ENCODE measurements at regions not wholly inside any gene's neighbourhood (a gene's known extent, or its start where the extent isn't known, plus 50 kb on each side); places are given as distances from the start of the nearest gene placed in this dataset.
"Not testable (repeated sequence)": the region's sequence is repeated elsewhere in the genome, so short reads cannot be mapped to it uniquely, and the experiment has no call there.

DNA sequence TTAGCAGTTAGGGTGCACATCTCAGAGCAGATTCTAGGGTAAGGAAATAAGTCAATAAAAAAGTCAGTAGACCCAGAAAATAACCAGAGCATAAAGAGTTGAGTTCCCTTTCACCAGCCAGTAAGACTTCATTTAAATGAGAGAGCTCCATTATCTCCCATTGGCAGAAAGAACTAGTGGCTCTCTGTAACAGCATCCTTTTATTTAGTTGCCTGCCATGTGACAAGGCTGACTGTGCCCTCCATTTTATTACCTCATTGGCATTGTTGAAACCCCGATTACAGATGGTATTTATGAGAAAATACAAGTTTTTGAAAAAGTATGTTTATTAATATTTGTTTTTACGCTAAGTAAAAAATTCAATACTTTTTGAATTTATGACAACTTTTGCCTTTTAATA, 859.5 kb upstream of the NDST4 start:
- CTCF ChIA-PET: interaction anchor here (1.3 kb wide), 1 partner anchor 11 kb away, joined by 3 read pairs; no protein-coding TSS in a partner anchor
- POLR2A ChIA-PET: no interaction called here
- TF ChIP-seq, protein P1, sequence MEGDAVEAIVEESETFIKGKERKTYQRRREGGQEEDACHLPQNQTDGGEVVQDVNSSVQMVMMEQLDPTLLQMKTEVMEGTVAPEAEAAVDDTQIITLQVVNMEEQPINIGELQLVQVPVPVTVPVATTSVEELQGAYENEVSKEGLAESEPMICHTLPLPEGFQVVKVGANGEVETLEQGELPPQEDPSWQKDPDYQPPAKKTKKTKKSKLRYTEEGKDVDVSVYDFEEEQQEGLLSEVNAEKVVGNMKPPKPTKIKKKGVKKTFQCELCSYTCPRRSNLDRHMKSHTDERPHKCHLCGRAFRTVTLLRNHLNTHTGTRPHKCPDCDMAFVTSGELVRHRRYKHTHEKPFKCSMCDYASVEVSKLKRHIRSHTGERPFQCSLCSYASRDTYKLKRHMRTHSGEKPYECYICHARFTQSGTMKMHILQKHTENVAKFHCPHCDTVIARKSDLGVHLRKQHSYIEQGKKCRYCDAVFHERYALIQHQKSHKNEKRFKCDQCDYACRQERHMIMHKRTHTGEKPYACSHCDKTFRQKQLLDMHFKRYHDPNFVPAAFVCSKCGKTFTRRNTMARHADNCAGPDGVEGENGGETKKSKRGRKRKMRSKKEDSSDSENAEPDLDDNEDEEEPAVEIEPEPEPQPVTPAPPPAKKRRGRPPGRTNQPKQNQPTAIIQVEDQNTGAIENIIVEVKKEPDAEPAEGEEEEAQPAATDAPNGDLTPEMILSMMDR (IDR thresholded peaks at IDR 0.05; ENCODE audit: control extremely low read depth, extremely low read depth, low read depth, missing control alignments): no peak
- no peak for DNase-seq (ENCODE audit: extremely low spot score)

DNA sequence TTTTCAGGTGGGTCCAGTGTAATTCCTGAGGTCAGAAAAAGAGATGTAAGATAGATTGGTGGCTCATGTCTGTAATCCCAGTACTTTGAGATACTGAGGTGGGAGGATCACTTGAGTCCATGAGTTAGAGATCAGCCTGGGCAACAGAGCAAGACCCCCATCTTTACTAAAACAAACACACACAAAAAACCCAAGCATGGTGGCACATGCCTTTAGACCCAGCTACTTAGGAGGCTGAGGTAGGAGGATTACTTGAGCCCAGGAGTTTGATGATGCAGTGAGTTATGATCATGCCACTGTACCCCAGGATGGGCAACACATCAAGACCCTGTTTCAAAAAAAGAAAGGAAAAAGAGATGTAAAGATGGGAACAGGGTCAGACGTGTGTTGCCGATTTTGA, 857.4 kb upstream of the NDST4 start:
- ChIA-PET POLR2A (no interaction called here), CTCF (interaction anchor here (1.5 kb wide), 1 partner anchor 13 kb away, joined by 3 read pairs; no protein-coding TSS in a partner anchor)
- TF ChIP-seq, protein P1 (IDR thresholded peaks at IDR 0.05; ENCODE audit: control extremely low read depth, extremely low read depth, low read depth, missing control alignments): no peak
- no peak for DNase-seq (ENCODE audit: extremely low spot score)

DNA sequence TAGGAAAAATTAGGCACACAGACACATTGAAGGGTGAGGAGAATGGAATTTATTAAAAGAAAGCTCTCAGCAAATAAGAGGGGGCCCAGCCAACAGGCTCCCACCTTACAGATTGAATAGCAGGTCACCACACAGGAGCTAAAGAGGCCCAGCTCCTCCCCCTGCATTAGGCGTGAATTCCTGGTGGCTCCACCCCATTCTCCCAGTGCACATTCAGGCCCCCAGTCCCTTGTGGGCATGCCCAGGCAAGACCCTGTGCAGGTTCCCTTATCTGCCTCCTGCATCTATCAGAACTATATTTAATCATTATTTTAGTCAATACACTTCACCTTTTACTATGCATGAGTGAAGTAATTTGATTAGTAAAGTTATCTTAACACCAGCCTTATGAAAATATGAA, 856.3 kb upstream of the NDST4 start:
- DNase-seq (ENCODE audit: extremely low spot score): no peak
- TF ChIP-seq, protein P1 (IDR thresholded peaks at IDR 0.05; ENCODE audit: control extremely low read depth, extremely low read depth, low read depth, missing control alignments): no peak
- ChIA-PET CTCF (interaction anchor here (1.5 kb wide), 1 partner anchor 12 kb away, joined by 3 read pairs; no protein-coding TSS in a partner anchor), POLR2A (no interaction called here)

DNA sequence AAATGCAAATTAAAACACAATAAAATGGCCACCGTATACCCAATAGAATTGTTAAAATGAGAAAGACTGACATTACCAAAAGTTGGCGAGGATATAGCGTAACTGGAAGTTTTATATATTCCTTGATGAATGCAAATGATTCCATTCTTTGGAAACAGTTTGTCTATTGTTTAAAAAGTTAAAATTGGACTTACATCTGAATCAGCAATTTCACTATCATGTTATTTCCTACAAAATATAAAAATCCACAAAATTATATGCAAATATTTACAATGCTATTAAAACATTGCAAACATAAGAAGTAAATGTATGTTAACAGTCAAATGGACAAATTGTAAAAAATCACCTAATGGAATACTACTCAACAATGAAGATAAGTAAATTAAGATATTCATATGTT, 852.2 kb upstream of the NDST4 start:
- TF ChIP-seq, protein P1 (IDR thresholded peaks at IDR 0.05; ENCODE audit: control extremely low read depth, extremely low read depth, low read depth, missing control alignments): no peak

DNA sequence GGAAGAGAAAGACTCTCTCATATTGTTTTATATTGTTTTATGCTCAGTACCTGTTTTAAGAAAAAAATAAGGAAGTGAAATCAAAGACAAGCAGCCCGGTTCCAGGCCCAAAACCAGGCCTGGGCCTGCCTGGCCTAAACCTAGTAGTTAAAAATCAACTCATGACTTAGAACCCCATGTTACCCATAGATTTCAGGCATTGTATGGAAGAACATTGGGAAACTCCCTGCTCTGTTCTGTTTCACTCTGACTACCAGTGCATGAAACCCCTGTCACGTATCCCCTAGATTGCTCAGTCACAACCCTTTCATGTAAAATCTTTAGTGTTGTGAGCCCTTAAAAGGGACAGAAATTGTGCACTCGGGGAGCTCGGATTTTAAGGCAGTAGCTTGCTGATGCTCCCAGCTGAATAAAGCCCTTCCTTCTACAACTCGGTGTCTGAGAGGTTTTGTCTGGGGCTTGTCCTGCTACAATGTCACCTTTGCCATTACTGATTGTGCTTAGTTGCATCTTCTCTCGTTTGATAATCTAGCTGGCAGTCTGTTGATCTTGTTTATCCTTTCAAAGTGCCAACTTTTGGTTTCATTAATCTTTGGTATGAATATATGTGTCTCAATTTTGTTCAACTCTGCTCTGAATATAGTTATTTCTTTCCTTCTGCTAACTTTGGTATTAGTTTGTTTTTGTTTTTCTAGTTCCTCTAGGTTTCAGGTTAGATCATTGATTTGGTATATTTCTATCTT, 842.8 kb upstream of the NDST4 start:
- CTCF ChIA-PET, POLR2A ChIA-PET: not testable (repeated sequence)
- DNase-seq (ENCODE audit: extremely low spot score): peak; percentile 1

More for the DNA sequence above, 852.2 kb upstream of the NDST4 start:
- no peak for DNase-seq (ENCODE audit: extremely low spot score)
- ChIA-PET CTCF (no interaction called here), POLR2A (no interaction called here)

DNA sequence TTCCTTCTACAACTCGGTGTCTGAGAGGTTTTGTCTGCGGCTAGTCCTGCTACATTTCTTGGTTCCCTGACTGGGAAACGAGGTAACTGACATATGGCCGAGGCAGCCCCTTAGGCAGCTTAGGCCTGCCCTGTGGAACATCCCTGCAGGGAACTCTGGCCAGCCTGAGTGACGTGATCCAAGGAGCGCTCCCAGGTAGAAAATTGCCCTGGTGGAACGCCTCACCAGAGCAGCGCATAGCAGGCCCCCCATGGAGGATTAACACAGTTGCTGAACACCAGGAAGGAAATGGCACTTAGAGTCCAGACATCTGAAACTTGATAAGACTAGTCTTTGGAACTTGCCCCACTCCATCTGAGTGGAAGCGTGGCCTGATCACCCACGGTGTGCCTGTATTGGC, 837.4 kb upstream of the NDST4 start:
- no peak for DNase-seq (ENCODE audit: extremely low spot score)
- TF ChIP-seq, protein P1 (IDR thresholded peaks at IDR 0.05; ENCODE audit: control extremely low read depth, extremely low read depth, low read depth, missing control alignments): no peak
- CTCF ChIA-PET: no interaction called here
- POLR2A ChIA-PET: no interaction called here

DNA sequence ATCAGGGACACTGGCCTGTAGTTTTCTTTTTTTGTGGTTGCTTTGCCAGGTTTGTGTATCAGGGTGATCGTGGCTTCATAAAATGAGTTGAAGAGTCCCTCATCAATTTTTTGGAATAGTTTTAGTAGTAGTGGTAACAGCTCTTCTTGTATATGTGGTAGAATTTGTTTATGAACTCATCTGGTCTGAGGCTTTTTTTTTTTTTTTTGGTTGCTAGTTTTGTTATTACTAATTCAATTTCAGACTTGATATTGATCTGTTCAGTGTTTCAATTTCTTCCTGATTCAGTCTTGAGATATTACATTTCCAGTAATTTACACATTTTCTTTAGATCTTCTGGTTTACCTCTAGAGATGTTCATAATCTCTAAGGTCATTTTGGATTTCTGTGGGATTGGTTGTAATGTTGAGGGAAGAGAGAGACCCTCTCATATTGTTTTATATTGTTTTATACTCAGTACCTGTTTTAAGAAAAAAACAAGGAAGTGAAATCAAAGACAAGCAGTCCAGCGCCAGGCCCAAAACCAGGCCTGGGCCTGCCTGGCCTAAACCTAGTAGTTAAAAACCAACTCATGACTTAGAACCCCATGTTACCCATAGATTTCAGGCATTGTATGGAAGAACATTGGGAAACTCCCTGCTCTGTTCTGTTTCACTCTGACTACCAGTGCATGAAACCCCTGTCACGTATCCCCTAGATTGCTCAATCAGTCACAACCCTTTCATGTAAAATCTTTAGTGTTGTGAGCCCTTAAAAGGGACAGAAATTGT, 836.7 kb upstream of the NDST4 start:
- POLR2A ChIA-PET, CTCF ChIA-PET: not testable (repeated sequence)
- DNase-seq (ENCODE audit: extremely low spot score): peak; percentile 6

All from GM10248 (cell line).